Erythroblast (primary cell): ENCODE measurements at regions not wholly inside any gene's neighbourhood (a gene's known extent, or its start where the extent isn't known, plus 50 kb on each side); places are given as distances from the start of the nearest gene placed in this dataset.

Experiments used
- GATA1 ChIP-seq: IDR thresholded peaks from 2 replicates; pipeline ENCODE4 v1.6.1; 2011; ENCODE audit warnings: low read depth, mild to moderate bottlenecking, control low read depth, low read length, moderate library complexity
- POLR2A ChIP-seq: IDR thresholded peaks from 2 replicates; pipeline ENCODE4 v1.6.1; 2011; ENCODE audit warnings: mild to moderate bottlenecking, low read length

- TF ChIP-seq POLR2A (no peak), GATA1 (no peak)
Observed at GRCh38 chr10:62548686-62549085, 174.5 kb downstream of the ZNF365 start.
